K562 (cell line): ENCODE measurements at regions not wholly inside any gene's neighbourhood (a gene's known extent, or its start where the extent isn't known, plus 50 kb on each side); places are given as distances from the start of the nearest gene placed in this dataset.
"Not testable (repeated sequence)": the region's sequence is repeated elsewhere in the genome, so short reads cannot be mapped to it uniquely, and the experiment has no call there.

Experiments
- ATAC-seq: fragments of 200-7000 bp; cut with Tn5 transposase; 3 replicates; pipeline ENCODE4 v1.9.1; 2020; ENCODE audit warnings: moderate library complexity
- BruUV-seq: library from RNA; stranded (reverse); fragments of 400-500 nt; replicated peaks from 2 replicates; lab custom pipeline; 2021; lab: Mats Ljungman, UMichigan
- CTCF ChIA-PET: fragments of 300-600 bp; formaldehyde crosslinking; extraction: SDS; loops from one replicate; lab custom pipeline; 2021; ENCODE audit warnings: low intra/inter-chr PET ratio; lab: Yijun Ruan, JAX
- POLR2A ChIA-PET: fragments of 300-600, 350-650 bp; sonication (Branson Sonifier 250); formaldehyde crosslinking; extraction: SDS; loops from one replicate; lab custom pipeline; 2021; ENCODE audit warnings: antibody characterized with exemption, inconsistent platforms; lab: Yijun Ruan, JAX
- DNase-seq, 4 experiments: peaks; one replicate each; pipeline versions ENCODE4 v3.0.0 to v3.0.0-alpha.2; 2011 to 2018; ENCODE audit warnings: low spot score in 3 of 4, mixed read lengths in 3 of 4; ENCODE audit errors: extremely low read depth in 1 of 4
- FAIRE-seq: peaks from 2 replicates; lab custom pipeline; 2011; peaks lifted over from hg19 to GRCh38; lab: Jason Lieb, UNC
- H2AFZ ChIP-seq: 2 replicates; pipeline ENCODE4 v1.6.0; 2011; ENCODE audit warnings: low read depth, low read length, control low read depth, inconsistent platforms
- H3K27ac ChIP-seq: fragments of 200-600 bp; 3 replicates; pipeline ENCODE4 v1.8.0; 2011; ENCODE audit warnings: low read depth, mild to moderate bottlenecking, control low read depth, inconsistent platforms, low read length, moderate library complexity, mixed read lengths; ENCODE audit errors: extremely low read depth
- H3K27me3 ChIP-seq, 2 experiments: fragments of 300-600 bp in 1 of 2; 2 replicates in 1 of 2; 3 replicates in 1 of 2; pipeline versions ENCODE4 v1.6.0 to v1.8.0; 2011; ENCODE audit warnings: inconsistent platforms in 2 of 2, low read length in 2 of 2, mild to moderate bottlenecking in 1 of 2, mixed read lengths in 1 of 2, moderate library complexity in 1 of 2; ENCODE audit not compliant: control insufficient read depth in 2 of 2, insufficient read depth in 2 of 2
- H3K36me3 ChIP-seq: fragments of 300-600 bp; 3 replicates; pipeline ENCODE4 v1.8.0; 2011; ENCODE audit warnings: mild to moderate bottlenecking, low read length, inconsistent platforms; ENCODE audit not compliant: control insufficient read depth, insufficient read depth
- H3K4me1 ChIP-seq, 2 experiments: fragments of 200-600 bp in 1 of 2; replicated peaks in 1 of 2; 2 replicates in 1 of 2; 3 replicates in 1 of 2; pipeline versions ENCODE4 v1.5.1 to v1.8.0; 2011; ENCODE audit warnings: inconsistent platforms in 2 of 2, low read length in 2 of 2, mild to moderate bottlenecking in 1 of 2, mixed read lengths in 1 of 2, moderate library complexity in 1 of 2; ENCODE audit not compliant: control insufficient read depth in 2 of 2, insufficient read depth in 2 of 2
- H3K4me2 ChIP-seq: 2 replicates; pipeline ENCODE4 v1.6.1; 2011; ENCODE audit warnings: low read length, control low read depth, inconsistent platforms, mixed read lengths; ENCODE audit not compliant: insufficient read depth
- H3K4me3 ChIP-seq: fragments of 200-600 bp; sonication (generic), shearing (Covaris generic); 2 replicates; pipeline ENCODE4 v1.5.1; 2016; ENCODE audit warnings: control low read depth, inconsistent platforms
- H3K79me2 ChIP-seq: fragments of 200-600 bp; 3 replicates; pipeline ENCODE4 v1.8.0; 2011; ENCODE audit warnings: low read length, inconsistent platforms; ENCODE audit not compliant: control insufficient read depth, insufficient read depth
- H3K9ac ChIP-seq, 2 experiments: 2 replicates each; pipeline versions ENCODE4 v1.6.0 to v1.6.1; 2011; ENCODE audit warnings: low read depth in 2 of 2, low read length in 2 of 2, control low read depth in 1 of 2, inconsistent platforms in 1 of 2, mild to moderate bottlenecking in 1 of 2, mixed read lengths in 1 of 2; ENCODE audit not compliant: insufficient read depth in 1 of 2
- H3K9me1 ChIP-seq: one replicate; pipeline ENCODE4 v1.6.0; 2011; ENCODE audit warnings: inconsistent platforms, mild to moderate bottlenecking, low read length, moderate library complexity; ENCODE audit not compliant: control insufficient read depth, insufficient read depth
- H3K9me3 ChIP-seq: replicated peaks from 2 replicates; pipeline ENCODE4 v1.5.1; 2011; ENCODE audit warnings: low read depth, low read length, inconsistent platforms; ENCODE audit not compliant: control insufficient read depth, insufficient read depth
- H4K20me1 ChIP-seq: replicated peaks from 2 replicates; pipeline ENCODE4 v1.6.1; 2011; ENCODE audit warnings: low read length, inconsistent platforms, mixed read lengths; ENCODE audit not compliant: control insufficient read depth, insufficient read depth
- ELF2 ChIP-seq: fragments of 250-450 bp; sonication (Bioruptor Pico); IDR thresholded peaks from 2 replicates; pipeline ENCODE4 v1.5.0; 2021; ENCODE audit warnings: mild to moderate bottlenecking
- ETS2 ChIP-seq: IDR thresholded peaks from 2 replicates; pipeline ENCODE4 v1.6.1; 2016; ENCODE audit warnings: borderline replicate concordance, missing genetic modification characterization, mild to moderate bottlenecking, moderate library complexity, missing compliant biosample characterization; ENCODE audit not compliant: poor library complexity, severe bottlenecking
- TAF7 ChIP-seq: fragments of 450-650 bp; IDR thresholded peaks from 2 replicates; pipeline ENCODE4 v1.6.1; 2016; ENCODE audit warnings: missing genetic modification characterization, missing compliant biosample characterization
- WHSC1 ChIP-seq: IDR thresholded peaks from one replicate; pipeline ENCODE4 v1.6.1; 2012; ENCODE audit warnings: low read length, control low read depth, inconsistent platforms
- XRCC3 ChIP-seq: fragments of 450-650 bp; IDR thresholded peaks from 2 replicates; pipeline ENCODE4 v1.6.1; 2017; ENCODE audit warnings: mild to moderate bottlenecking, moderate library complexity
- ZNF707 ChIP-seq: fragments of 250-450 bp; sonication (Bioruptor Pico); conservative IDR thresholded peaks from 2 replicates; pipeline ENCODE4 v1.8.0; 2022; ENCODE audit warnings: inconsistent platforms, mild to moderate bottlenecking, moderate library complexity
- WGBS: fragments of 100-300 bp; shearing (Covaris generic); methylation state at CpG from one replicate; pipeline ENCODE4 v1.1.6; 2016; ENCODE audit warnings: low coverage, mixed read lengths; ENCODE audit not compliant: insufficient coverage; ENCODE audit errors: missing lambda C conversion rate; 5-methylcytosine and 5-hydroxymethylcytosine counted together
- in situ Hi-C: fragments of 300-500 bp; cut with MboI; formaldehyde crosslinking; loops from 4 replicates; pipeline ENCODE4 v1.15.0; 2018; ENCODE audit warnings: inconsistent platforms, mixed read lengths
- intact Hi-C: fragments of 100-400 bp; cut with micrococcal nuclease; formaldehyde crosslinking; loops from 2 replicates; pipeline ENCODE4 v1.14.2; 2022

DNA sequence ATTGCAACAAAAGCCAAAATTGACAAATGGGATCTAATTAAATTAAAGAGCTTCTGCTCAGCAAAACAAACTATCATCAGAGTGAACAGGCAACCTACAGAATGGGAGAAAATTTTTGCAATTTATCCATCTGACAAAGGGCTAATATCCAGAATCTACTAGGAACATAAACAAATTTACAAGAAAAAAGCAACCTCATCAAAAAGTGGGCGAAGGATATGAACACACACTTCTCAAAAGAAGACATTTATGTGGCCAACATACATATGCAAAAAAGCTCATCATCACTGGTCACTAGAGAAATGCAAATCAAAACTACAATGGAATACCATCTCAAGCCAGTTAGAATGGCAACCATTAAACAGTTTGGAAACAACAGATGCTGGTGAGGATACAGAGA lies 858.1 kb upstream of the FOXG1 start:
- ATAC-seq, DNase-seq, FAIRE-seq, BruUV-seq, H3K9me3 ChIP-seq, H3K4me1 ChIP-seq, H4K20me1 ChIP-seq, H3K9ac ChIP-seq, H3K27me3 ChIP-seq, H2AFZ ChIP-seq, intact Hi-C loops, CTCF ChIA-PET, H3K4me3 ChIP-seq, H3K9me1 ChIP-seq, in situ Hi-C loops, H3K79me2 ChIP-seq, POLR2A ChIA-PET, H3K27ac ChIP-seq, H3K4me2 ChIP-seq, H3K36me3 ChIP-seq: not testable (repeated sequence)
- WGBS = 0% methylated on average over 1 of the region's 1 CpG

DNA sequence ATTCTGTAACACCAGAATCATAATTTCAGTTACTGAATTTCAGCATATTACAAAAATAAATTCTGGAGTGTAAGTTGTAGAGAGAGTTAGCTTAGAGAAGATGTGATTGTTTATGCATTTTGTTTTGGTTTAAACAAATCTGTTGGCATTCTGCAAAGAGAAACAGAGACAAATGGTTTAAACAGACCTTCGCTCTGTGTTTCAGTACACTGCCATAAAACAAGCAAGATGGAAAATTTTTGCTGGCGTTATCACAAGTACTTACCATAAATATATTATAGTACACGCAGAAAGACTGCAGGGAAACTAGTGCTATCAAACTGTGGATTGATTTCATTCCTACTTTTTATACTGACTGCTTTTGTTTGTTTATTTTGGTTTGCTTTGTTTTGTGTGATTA lies 850.3 kb upstream of the FOXG1 start:
- Histone ChIP-seq H3K9ac (no peak overlapping the region), H2AFZ (no peak overlapping the region), H3K4me1 (no peaks in the 10 kb centered on the region), H3K79me2 (no peaks in the 10 kb centered on the region), H3K9me3 (no peaks in the 10 kb centered on the region), H3K27me3 (no peaks in the 10 kb centered on the region), H3K27ac (no peak overlapping the region), H3K9me1 (no peaks in the 10 kb centered on the region), H4K20me1 (no peaks in the 10 kb centered on the region), H3K4me2 (no peak overlapping the region), H3K4me3 (no peak overlapping the region), H3K36me3 (no peaks in the 10 kb centered on the region)
- DNase-seq = no peak
- TF ChIP-seq ETS2 (tag) = no peak
- no peak for TF ChIP-seq TAF7 (tag)
- TF ChIP-seq WHSC1 = no peak
- no peak for TF ChIP-seq ZNF707 (CRISPR knock-in tag)
- no peak for TF ChIP-seq XRCC3
- no peak for TF ChIP-seq ELF2
- CTCF ChIA-PET = no interaction called here
- WGBS = 7% methylated on average over 3 of the region's 3 CpGs
- POLR2A ChIA-PET = no interaction called here
- in situ Hi-C loops = no loop called here
- BruUV-seq = no TSS peak
- intact Hi-C loops = no loop called here
- ATAC-seq = no peak
- FAIRE-seq = no peak
